Suppressor macrophage treated with lipopolysaccharide for 1 hour (primary cell): ENCODE measurements at regions not wholly inside any gene's neighbourhood (a gene's known extent, or its start where the extent isn't known, plus 50 kb on each side); places are given as distances from the start of the nearest gene placed in this dataset.

ENCODE experiments used
- DNase-seq, 3 donors: peaks; one replicate each; pipeline ENCODE4 v3.0.0-alpha.2; 2020 to 2022

GRCh38 chr13:34588362-34588761 lies 353.7 kb upstream of the NBEA start:
- no peak for DNase-seq

- DNase-seq, result no peak
Observed at GRCh38 chr13:34589581-34589980, 352.5 kb upstream of the NBEA start.

GRCh38 chr13:34591129-34591528 lies 350.9 kb upstream of the NBEA start:
- DNase-seq, result no peak

GRCh38 chr13:34591900-34592529 lies 350.1 kb upstream of the NBEA start:
- DNase-seq, result no peak

GRCh38 chr13:34593658-34594057 lies 348.4 kb upstream of the NBEA start:
- no peak for DNase-seq

GRCh38 chr13:34594507-34594906 lies 347.6 kb upstream of the NBEA start:
- DNase-seq, result no peak

GRCh38 chr13:34608331-34608730 lies 333.7 kb upstream of the NBEA start:
- no peak for DNase-seq

- no peak for DNase-seq
Observed at GRCh38 chr13:34611671-34612070, 330.4 kb upstream of the NBEA start.

- no peak for DNase-seq
Observed at GRCh38 chr13:34617473-34618083, 324.5 kb upstream of the NBEA start.

- no peak for DNase-seq
Observed at GRCh38 chr13:34618654-34619053, 323.4 kb upstream of the NBEA start.

- DNase-seq, result no peak
Observed at GRCh38 chr13:34619326-34619725, 322.7 kb upstream of the NBEA start.

- DNase-seq, result no peak
Observed at GRCh38 chr13:34620074-34620850, 321.8 kb upstream of the NBEA start.

GRCh38 chr13:34620862-34621261 lies 321.2 kb upstream of the NBEA start:
- no peak for DNase-seq

GRCh38 chr13:34623331-34623730 lies 318.7 kb upstream of the NBEA start:
- DNase-seq, result no peak

GRCh38 chr13:34627509-34628208 lies 314.4 kb upstream of the NBEA start:
- DNase-seq, result no peak

- DNase-seq, result no peak
Observed at GRCh38 chr13:34628209-34628682, 313.8 kb upstream of the NBEA start.

- DNase-seq, result no peak
Observed at GRCh38 chr13:34634448-34634847, 307.6 kb upstream of the NBEA start.

GRCh38 chr13:34637138-34637537 lies 304.9 kb upstream of the NBEA start:
- no peak for DNase-seq

- DNase-seq, result no peak
Observed at GRCh38 chr13:34637636-34638035, 304.4 kb upstream of the NBEA start.

- DNase-seq, result no peak
Observed at GRCh38 chr13:34638897-34639296, 303.2 kb upstream of the NBEA start.

- DNase-seq, result no peak
Observed at GRCh38 chr13:34640179-34640992, 301.7 kb upstream of the NBEA start.

GRCh38 chr13:34640993-34641330 lies 301.1 kb upstream of the NBEA start:
- no peak for DNase-seq
